HG03378 (cell line): ENCODE measurements at regions not wholly inside any gene's neighbourhood (a gene's known extent, or its start where the extent isn't known, plus 50 kb on each side); places are given as distances from the start of the nearest gene placed in this dataset.
"Not testable (repeated sequence)": the region's sequence is repeated elsewhere in the genome, so short reads cannot be mapped to it uniquely, and the experiment has no call there.

ENCODE experiments used
- ATAC-seq: cut with Tn5 transposase; IDR thresholded peaks from one replicate; pipeline ENCODE4 v1.9.1; 2021; ENCODE audit warnings: mild to moderate bottlenecking, moderate library complexity; ENCODE audit not compliant: unreplicated experiment

DNA sequence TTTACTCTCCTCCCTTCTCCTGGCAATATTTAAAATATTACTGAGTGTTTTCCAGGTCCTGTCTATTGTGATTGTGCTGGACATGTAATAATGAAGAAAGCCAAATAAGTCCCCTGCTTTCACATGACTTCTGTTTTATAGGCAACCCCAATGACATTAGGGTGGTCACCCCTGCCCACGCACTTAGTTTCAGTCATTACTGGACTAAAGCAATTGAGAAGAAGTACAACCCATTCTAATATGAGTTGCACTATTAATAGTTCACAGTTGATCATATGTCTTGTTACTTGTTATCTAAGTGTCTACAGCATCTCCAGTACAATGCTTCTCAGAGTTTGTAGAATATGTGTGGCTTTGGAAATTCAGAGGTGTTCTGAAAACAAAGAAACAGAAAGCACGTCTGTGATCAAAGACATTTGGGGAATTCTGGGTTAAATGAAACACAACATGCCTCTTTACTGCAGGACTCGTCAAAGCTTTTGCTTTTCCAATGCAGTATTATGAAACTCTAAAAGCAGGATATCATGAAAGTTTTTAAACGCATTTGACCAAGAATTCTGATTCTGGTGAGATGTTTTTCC is 789.5 kb downstream of the DHX35 start:
- no peak for ATAC-seq

GRCh38 chr20:39745380-39745779 is 783.2 kb downstream of the DHX35 start:
- no peak for ATAC-seq

- ATAC-seq = no peak
These were observed 776.5 kb downstream of the DHX35 start for GRCh38 chr20:39738651-39739050.

DNA sequence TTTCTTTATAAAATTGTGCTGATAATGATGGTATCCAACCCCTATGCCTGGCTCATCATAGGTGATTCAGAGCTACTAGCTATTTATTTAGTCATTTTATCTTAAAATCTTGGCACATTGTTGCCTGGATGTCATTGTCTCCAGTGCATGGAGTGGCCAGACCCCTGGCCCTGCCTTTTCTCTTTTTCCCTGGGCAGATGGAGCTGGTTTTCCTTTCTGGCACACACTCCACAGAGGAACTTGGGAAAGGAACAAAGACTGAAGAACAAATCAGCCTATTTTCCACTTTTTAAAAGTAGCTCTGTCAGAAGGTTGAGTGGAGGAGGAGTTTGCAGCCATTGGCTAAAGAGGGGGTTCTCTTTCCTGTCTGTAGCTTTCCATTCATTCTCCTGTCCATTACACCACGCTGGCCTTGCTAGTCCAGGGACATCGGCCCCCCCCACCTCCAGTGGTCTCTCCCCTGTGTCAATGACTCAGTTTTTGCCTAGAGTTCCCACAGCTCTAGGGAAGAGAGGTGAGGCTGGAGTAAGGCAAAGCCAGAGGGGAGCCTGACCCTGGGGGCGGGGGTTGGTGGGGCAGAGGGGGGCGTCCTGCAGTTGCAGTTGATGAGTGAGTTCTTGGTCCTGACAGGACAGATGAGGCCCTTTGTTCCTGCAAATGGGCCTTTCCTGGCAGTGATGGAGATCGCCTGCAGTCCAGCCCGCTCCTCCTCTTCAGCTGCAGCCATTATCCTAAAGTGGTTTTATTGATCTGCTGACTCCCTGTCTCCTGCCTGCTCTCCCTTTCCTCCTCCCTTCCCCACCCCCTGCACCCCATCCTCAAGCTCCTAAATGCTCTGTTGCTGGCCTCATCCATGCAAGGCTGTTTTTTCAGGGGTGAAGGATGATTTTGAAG is 774.5 kb downstream of the DHX35 start:
- no peak for ATAC-seq

- not testable (repeated sequence) for ATAC-seq
These were observed 763.4 kb downstream of the DHX35 start for GRCh38 chr20:39725513-39725912.

GRCh38 chr20:39719293-39719692 is 757.1 kb downstream of the DHX35 start:
- no peak for ATAC-seq

DNA sequence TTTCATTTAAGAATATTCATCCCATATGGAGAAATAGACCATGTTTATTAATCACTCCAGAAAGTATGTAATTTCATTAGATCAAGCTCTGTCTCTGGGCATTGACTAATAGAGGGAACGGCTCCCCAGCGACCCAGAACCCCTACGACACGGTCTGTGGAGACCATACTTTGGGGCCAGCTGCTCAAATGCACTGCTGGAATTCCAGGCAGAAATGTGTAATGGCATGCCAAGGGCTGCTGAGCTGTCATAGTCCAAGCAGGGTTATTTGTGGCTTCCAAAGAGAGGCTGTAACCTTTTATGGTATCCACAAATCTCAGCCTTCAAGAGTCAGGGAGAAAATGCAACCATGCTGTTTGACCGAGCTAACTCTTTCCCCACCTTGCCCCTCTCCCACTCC is 755.8 kb downstream of the DHX35 start:
- ATAC-seq = no peak

GRCh38 chr20:39716796-39717341 is 754.7 kb downstream of the DHX35 start:
- ATAC-seq = no peak

DNA sequence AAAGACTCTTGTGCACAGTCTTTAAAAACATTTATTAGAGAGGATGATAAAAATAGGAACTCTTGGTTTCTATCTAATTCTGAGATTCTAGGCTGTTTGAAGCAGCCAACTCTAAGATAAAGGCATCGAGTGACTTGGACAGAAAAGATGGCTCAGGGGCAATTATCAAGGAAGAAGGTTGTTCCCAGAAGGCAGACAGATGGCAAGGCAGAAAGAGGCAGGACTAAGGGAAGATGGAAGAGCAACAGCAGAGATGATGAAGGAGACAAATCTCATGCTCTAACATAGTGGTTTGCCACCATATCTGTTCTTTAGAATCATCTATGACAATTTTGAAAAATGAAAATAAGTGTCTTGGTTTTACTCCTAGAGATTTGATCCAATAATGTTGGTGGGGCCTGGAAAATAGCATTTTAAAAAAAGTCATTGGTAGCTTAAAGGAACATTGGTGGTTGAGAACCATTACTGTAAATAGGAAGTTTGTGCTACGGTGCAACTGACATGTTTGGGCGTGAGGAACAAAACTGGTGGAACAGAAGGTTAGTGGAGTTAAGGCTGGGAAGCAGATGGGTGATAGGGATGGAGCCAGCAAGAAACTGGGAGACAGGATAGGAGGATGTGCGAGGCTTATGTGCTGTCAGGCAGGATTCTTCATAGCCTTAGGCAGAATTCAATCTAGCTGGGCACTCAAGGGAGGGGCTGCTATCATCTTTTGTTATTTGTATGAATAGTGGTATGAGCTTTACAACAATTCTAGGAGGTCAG is 751.1 kb downstream of the DHX35 start:
- no peak for ATAC-seq

GRCh38 chr20:39706184-39706663 is 744.1 kb downstream of the DHX35 start:
- ATAC-seq = no peak

DNA sequence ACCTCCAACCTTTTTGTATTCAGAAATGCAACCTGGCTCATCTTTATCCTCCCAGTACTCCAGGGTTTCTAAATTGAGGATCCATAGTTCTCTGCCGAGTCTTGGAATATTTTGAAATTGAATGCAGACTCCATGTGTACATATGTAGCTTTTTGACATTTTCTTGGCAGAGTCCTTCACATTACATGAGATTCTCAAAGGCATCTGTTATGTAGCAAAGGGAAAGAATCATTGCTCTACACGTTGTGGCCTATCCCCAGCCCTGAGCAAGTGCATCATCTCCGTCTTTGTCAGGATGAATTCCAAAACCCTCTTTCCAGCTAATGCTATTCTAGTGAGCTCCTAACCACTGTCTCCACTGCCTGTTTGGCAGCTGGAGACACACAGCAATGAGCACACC is 742.9 kb downstream of the DHX35 start:
- ATAC-seq = no peak

DNA sequence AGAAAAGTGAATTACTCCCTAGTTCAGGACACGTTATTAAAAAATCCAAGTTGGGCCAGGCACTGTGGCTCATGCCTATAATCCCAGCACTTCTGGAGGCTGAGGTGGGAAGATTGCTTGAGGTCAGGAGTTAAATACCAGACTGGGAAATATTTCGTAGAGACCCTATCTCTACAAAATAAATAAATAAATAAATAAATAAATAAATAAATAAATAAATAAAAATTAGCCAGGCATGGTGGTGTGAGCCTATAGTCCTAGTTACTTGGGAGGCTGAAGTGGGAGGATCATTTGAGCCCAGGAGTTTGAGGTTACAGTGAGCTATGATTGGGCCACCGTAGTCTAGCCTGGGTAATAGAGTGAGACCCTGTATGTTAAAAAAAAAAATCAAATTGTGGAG is 741.2 kb downstream of the DHX35 start:
- ATAC-seq = not testable (repeated sequence)

DNA sequence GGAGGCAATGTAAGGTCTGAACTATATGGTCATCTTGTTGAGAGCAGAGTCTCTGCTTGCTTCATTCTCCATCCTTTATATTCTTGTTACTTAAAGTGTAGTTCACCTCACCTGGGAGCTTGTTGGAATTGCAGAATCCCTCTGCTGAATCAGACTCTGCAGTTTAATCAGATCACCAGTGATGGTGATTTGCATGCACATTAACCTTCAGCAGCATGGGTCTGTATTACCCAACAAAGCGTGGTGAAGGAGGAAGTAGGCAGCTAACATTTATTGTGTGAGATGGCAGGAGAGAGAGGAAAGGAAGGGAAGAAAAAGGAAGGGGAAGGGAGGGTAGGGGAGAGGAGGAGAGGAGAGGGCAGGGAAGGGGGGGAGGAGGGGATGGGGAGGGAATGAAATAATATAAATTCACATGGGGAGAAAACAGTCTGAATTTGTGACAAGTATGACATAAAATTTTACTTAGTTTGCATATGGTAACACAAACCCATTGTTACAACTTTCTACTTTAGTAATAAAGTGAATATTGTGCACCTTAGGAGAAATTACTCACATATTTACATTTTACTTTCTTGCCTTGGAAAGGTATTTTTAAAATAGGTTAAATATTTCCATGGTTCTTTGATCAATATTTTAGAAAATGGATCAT is 740.7 kb downstream of the DHX35 start:
- ATAC-seq = no peak

DNA sequence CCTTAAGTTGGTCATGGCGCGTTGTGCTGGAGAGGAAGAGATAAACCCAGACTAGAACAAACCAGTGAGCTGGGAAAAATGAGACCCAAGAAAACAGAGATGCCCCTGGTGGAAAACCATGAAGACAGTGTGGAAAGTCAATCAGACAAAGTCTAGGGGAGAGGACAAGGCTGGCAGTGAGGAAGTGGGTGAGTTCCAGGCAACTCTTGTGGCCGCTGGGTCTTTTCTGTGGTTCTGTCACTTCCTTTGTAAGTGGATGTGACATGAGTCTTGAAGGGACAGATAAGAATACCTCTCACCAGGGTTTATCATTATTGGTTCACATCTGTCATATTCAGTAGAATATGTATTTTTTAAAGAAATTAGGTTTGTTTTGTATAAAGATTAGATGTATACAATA is 738.4 kb downstream of the DHX35 start:
- no peak for ATAC-seq

DNA sequence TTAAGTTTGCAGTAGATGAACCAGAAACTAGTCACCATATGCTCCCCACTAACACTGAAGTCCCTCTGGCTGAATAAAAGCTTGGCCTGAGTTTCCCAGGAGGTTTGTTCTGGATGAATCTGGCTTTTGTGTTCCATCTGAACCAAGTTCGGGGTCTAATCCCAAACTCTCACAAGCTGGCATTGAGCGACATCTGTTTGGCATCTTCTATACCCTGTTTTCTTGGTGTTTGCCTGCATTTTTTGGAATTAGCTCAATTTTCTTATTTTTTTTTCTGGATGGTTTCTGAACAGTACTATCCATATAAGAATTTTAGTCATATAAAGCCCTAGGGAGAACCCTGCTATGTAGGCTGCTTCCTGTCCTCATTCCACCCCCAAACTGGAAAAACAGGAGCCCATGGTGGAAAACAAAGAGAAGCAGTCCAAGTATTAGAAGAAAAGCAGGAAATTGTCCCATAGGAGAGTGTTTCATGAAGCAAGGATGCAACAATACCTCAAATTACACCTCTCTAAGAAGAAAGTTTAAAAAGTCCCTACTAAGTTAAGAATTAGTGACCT is 737.1 kb downstream of the DHX35 start:
- ATAC-seq = no peak

DNA sequence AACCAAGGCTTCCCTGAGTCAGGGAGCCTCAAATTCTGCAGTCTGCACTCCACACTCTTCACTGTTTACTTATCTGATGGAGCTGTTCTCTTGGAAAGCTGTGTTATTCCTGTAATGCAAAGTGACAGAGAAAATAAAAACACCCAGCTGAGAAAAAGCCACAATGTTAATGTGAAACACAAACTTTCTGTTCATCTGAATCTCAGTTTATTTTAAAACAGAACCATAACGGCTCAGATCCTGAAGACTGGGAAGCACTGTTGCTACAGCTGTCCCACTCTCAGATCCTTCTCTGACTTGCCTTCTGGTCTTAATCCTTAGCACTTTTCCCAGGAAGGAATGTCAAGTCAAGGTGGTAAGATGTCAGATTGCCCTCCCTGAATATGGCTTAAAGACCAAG is 736.6 kb downstream of the DHX35 start:
- no peak for ATAC-seq

DNA sequence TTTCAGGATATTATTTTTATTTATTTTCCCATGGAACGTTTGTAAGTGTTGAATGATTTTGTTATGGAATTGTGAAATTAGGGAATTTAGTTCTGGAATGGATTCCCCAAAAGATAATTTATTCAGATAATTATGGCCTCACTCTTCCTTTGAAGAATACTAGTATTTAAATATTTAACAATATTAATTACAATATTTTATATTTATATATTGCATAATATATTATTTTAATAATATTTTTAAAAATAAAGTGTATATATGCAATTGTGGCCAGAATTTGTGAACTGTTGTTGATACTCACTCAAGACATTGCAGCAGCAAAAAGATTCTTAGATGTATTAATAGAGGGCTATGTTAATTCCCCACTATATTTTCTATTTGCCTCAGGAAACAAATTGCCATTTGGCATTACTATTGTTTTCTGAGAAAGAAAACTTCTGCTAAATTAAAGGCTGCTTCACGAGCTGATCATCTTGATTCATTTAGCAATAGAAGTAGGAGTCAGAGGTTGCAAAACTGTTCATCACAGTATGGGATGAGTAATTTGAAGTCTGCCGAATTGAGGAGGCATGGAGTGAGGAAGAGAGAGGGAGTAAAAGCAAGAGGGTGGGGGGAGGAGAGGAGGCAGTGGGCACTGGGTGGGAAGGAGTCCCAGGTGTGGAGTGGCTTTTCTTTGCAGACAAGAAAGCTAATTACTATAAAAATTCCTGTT is 729.2 kb downstream of the DHX35 start:
- no peak for ATAC-seq

DNA sequence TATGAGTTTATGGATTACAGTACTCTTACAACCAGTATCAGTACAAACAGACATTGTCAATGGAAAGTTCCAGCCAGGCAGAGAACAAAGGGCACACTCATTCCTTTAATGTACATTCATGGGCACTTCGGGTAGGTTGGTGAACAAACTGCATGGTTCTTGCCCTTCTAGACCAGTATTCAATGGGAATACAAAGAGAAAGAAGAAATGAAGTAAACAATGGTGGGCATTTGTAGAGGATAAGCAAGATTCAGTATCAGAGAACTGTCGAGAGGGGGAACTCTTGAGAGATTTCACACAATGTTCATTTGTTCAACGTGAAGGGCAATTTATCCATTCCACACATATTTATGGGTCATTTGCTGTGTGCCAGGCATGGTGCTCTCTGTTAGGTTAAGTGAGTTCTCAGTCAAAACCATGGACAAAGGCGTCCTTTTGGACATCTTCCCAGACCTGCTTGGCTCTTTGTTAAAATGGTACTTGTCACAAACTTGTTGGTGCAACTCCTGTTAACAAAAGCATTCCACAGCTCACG is 714.8 kb downstream of the DHX35 start:
- ATAC-seq = no peak

DNA sequence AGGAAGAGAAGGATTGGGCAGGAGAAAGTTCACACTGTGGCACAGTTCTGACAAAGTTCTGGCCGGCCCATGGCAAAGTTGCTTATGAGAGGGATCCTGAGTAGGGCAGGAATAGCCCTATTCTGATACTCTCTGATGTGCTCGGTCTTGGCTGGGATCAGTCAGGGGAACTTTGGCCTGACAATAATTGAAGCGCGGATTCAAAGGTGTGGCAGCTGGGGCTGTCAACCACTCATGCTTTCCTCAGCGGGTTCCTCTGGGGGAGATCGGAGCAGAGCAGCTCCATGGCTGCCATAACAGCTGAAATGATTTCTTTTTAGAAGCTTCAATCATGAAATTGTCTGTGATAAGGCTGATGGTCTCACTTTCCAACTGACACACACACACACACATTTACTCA is 714.1 kb downstream of the DHX35 start:
- ATAC-seq = no peak

DNA sequence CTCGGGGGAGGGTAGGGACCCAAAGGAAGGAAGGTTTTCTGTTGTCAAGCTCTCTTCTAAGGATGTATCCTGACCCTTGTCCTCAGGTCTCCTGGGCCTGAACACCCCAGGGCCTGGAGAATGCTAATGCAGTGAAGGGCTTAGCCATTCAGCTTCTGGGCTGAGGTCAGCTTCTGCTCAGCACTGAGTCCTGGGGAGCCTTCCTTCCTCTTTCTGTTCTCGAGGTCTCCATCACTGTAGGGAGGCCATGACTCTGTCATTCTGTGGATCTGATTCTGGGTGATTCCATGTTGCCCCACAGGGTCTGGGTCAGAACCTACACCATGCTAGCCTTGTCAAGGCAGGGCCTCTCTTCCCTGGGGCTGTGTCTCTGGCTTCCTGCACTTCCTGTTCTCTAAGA is 712.7 kb downstream of the DHX35 start:
- ATAC-seq = no peak
